ENCODE measurements at regions not wholly inside any gene's neighbourhood (a gene's known extent, or its start where the extent isn't known, plus 50 kb on each side); places are given as distances from the start of the nearest gene placed in this dataset.

- Histone ChIP-seq H3K36me3 (ENCODE audit: insufficient read depth) (no peaks in the 10 kb centered on the region), H3F3A (replicated peaks; ENCODE audit: low read depth) (no peaks in the 10 kb centered on the region), H3K4me2 (no peak overlapping the region), H3K27ac (ENCODE audit: low read depth) (no peak overlapping the region), H2AFZ (no peak overlapping the region), H3K9me2 (ENCODE audit: insufficient read depth) (no peaks in the 10 kb centered on the region), H3K27me3 (ENCODE audit: insufficient read depth) (no peaks in the 10 kb centered on the region), H3K4me1 (ENCODE audit: insufficient read depth) (no peaks in the 10 kb centered on the region), H3K4me3 (no peak overlapping the region), H4K20me1 (replicated peaks; ENCODE audit: insufficient read depth) (no peaks in the 10 kb centered on the region), H3K79me2 (replicated peaks; ENCODE audit: insufficient read depth) (no peaks in the 10 kb centered on the region)
- H3K36me3 Mint-ChIP-seq (ENCODE audit: low read depth) = no peaks in the 10 kb centered on the region
- no peak for TF ChIP-seq ZNF114 (CRISPR knock-in tag; IDR thresholded peaks at IDR 0.05)
- no peak for TF ChIP-seq ZNF462 (CRISPR knock-in tag; IDR thresholded peaks at IDR 0.05)
- no peak for TF ChIP-seq POLR2AphosphoS5 (IDR thresholded peaks at IDR 0.05; ENCODE audit: low read depth)
- no peak for TF ChIP-seq ZNF331 (CRISPR knock-in tag; IDR thresholded peaks at IDR 0.05; ENCODE audit: low read depth)
- TF ChIP-seq JUNB (IDR thresholded peaks at IDR 0.05; ENCODE audit: unreplicated experiment) = no peak
- no peak for TF ChIP-seq REST (IDR thresholded peaks at IDR 0.05; ENCODE audit: unreplicated experiment)
- no peak for TF ChIP-seq CREB1 (CRISPR knock-in tag; IDR thresholded peaks at IDR 0.05; ENCODE audit: low read depth)
- TF ChIP-seq ETS1 (IDR thresholded peaks at IDR 0.05) = no peak
- no peak for TF ChIP-seq NANOG (IDR thresholded peaks at IDR 0.05; ENCODE audit: borderline replicate concordance)
- no peak for TF ChIP-seq CTCF (conservative IDR thresholded peaks at IDR 0.05; ENCODE audit: low read depth in 2 of 2)
- TF ChIP-seq EZH2 (IDR thresholded peaks at IDR 0.05; ENCODE audit: low read depth, unreplicated experiment) = no peak
- no peak for TF ChIP-seq EZH2phosphoT487 (IDR thresholded peaks at IDR 0.05; ENCODE audit: unreplicated experiment)
- TF ChIP-seq STAT1 (IDR thresholded peaks at IDR 0.05; ENCODE audit: unreplicated experiment) = no peak
- H3K27ac Mint-ChIP-seq = no peak overlapping the region
- peaks cover 4% of the 10 kb centered on the region for H3K27me3 Mint-ChIP-seq (ENCODE audit: insufficient read depth, low read depth, poor library complexity)
- no peak overlapping the region for H3K4me3 Mint-ChIP-seq
- peaks cover 7% of the 10 kb centered on the region; the same call in 2 of the 3 replicates for H3K9me3 Mint-ChIP-seq
- no peak for ATAC-seq
- no peak for DNase-seq (ENCODE audit: low spot score)
- H3K4me1 Mint-ChIP-seq = peaks cover 5% of the 10 kb centered on the region; the same call in 1 of the 3 replicates
These were observed 177.2 kb downstream of the IRX5 start for GRCh38 chr16:55107851-55108250.
